HepG2 (cell line): ENCODE measurements at regions not wholly inside any gene's neighbourhood (a gene's known extent, or its start where the extent isn't known, plus 50 kb on each side); places are given as distances from the start of the nearest gene placed in this dataset.

Source experiments
- ATAC-seq: fragments of 200-7000 bp; cut with Tn5 transposase; 3 replicates; pipeline ENCODE4 v1.9.1; 2020; ENCODE audit warnings: mild to moderate bottlenecking, moderate library complexity
- BruUV-seq: library from RNA; stranded (reverse); fragments of 400-500 nt; replicated peaks from 2 replicates; lab custom pipeline; 2021; lab: Mats Ljungman, UMichigan
- CTCF ChIA-PET: fragments of 300-600 bp; formaldehyde crosslinking; extraction: SDS; loops from one replicate; lab custom pipeline; 2021; ENCODE audit warnings: low total read pairs, inconsistent platforms, low intra/inter-chr PET ratio; lab: Yijun Ruan, JAX
- POLR2A ChIA-PET: fragments of 350-600 bp; sonication (Branson Sonifier 250); formaldehyde crosslinking; loops from one replicate; lab custom pipeline; 2020; ENCODE audit warnings: antibody characterized with exemption, inconsistent platforms; lab: Yijun Ruan, JAX
- DNase-seq: peaks from one replicate; pipeline ENCODE4 v3.0.0-alpha.2; 2015; ENCODE audit warnings: low spot score
- FAIRE-seq: peaks from 3 replicates; lab custom pipeline; 2011; peaks lifted over from hg19 to GRCh38; lab: Jason Lieb, UNC
- H2AFZ ChIP-seq: one replicate; pipeline ENCODE4 v1.6.1; 2011; ENCODE audit warnings: low read length, inconsistent platforms
- H3K27ac ChIP-seq: fragments of 300-600 bp; 3 replicates; pipeline ENCODE4 v1.8.0; 2011; ENCODE audit warnings: mixed run types, mild to moderate bottlenecking, mixed read lengths, low read length, inconsistent platforms; ENCODE audit not compliant: insufficient read depth; ENCODE audit errors: extremely low read length
- H3K27me3 ChIP-seq, 2 experiments: fragments of 200-600 bp in 1 of 2; 2 replicates in 1 of 2; 3 replicates in 1 of 2; pipeline versions ENCODE4 v1.6.0 to v1.8.0; 2011; ENCODE audit warnings: low read length in 2 of 2, mild to moderate bottlenecking in 2 of 2, moderate library complexity in 2 of 2, inconsistent platforms in 1 of 2; ENCODE audit not compliant: insufficient read depth in 2 of 2, control insufficient read depth in 1 of 2
- H3K36me3 ChIP-seq, 2 experiments: fragments of 200-600 bp in 1 of 2; replicated peaks in 1 of 2; 2 replicates in 1 of 2; 3 replicates in 1 of 2; pipeline versions ENCODE4 v1.5.1 to v1.8.0; 2011; ENCODE audit warnings: low read length in 2 of 2, inconsistent platforms in 1 of 2; ENCODE audit not compliant: insufficient read depth in 2 of 2, control insufficient read depth in 1 of 2
- H3K4me1 ChIP-seq: 2 replicates; pipeline ENCODE4 v1.5.1; 2012; ENCODE audit warnings: low read length, inconsistent platforms; ENCODE audit not compliant: insufficient read depth
- H3K4me2 ChIP-seq: 2 replicates; pipeline ENCODE4 v1.6.0; 2011; ENCODE audit warnings: low read depth, low read length, inconsistent platforms
- H3K4me3 ChIP-seq, 3 experiments: fragments of 200-600 bp in 1 of 3; sonication (generic), shearing (Covaris generic) in 1 of 3; replicated peaks in 1 of 3; 2 replicates each; pipeline ENCODE4 v1.5.1; 2011 to 2016; ENCODE audit warnings: low read length in 3 of 3, inconsistent platforms in 2 of 3, low read depth in 2 of 3, mild to moderate bottlenecking in 2 of 3, control low read depth in 1 of 3, mixed read lengths in 1 of 3; ENCODE audit not compliant: insufficient read depth in 1 of 3
- H3K79me2 ChIP-seq: one replicate; pipeline ENCODE4 v1.6.1; 2011; ENCODE audit warnings: low read length, inconsistent platforms; ENCODE audit not compliant: insufficient read depth
- H3K9ac ChIP-seq: 2 replicates; pipeline ENCODE4 v1.6.0; 2011; ENCODE audit warnings: mild to moderate bottlenecking, low read depth, low read length, inconsistent platforms; ENCODE audit not compliant: insufficient read depth
- H3K9me3 ChIP-seq: 2 replicates; pipeline ENCODE4 v1.5.1; 2012; ENCODE audit warnings: mild to moderate bottlenecking, low read length
- H4K20me1 ChIP-seq: 2 replicates; pipeline ENCODE4 v1.6.0; 2011; ENCODE audit warnings: inconsistent platforms, mild to moderate bottlenecking, low read length, moderate library complexity; ENCODE audit not compliant: insufficient read depth
- ARNT ChIP-seq: fragments of 450-650 bp; IDR thresholded peaks from 2 replicates; pipeline ENCODE4 v1.6.1; 2017
- ATF3 ChIP-seq: sonication (generic); formaldehyde crosslinking; IDR thresholded peaks from 2 replicates; pipeline ENCODE4 v1.4.0; 2020; ENCODE audit warnings: missing genetic modification reagents
- BORCS8-MEF2B ChIP-seq: sonication (generic); formaldehyde crosslinking; IDR thresholded peaks from 2 replicates; pipeline ENCODE4 v1.8.0; 2022; ENCODE audit warnings: mild to moderate bottlenecking, missing genetic modification reagents
- EZH2 ChIP-seq: conservative IDR thresholded peaks from 2 replicates; pipeline ENCODE4 v1.6.1; 2012; ENCODE audit warnings: mild to moderate bottlenecking, low read depth, low read length, moderate library complexity
- GATA4 ChIP-seq: sonication (generic); IDR thresholded peaks from 2 replicates; pipeline ENCODE4 v1.6.1; 2016; ENCODE audit warnings: antibody characterized with exemption, low read depth, borderline replicate concordance
- HBP1 ChIP-seq: IDR thresholded peaks from 2 replicates; pipeline ENCODE4 v1.6.1; 2016; ENCODE audit warnings: low read depth, control low read depth
- HINFP ChIP-seq: sonication (generic); formaldehyde crosslinking; IDR thresholded peaks from 2 replicates; pipeline ENCODE4 v1.4.0; 2020; ENCODE audit warnings: low read depth, mild to moderate bottlenecking, missing genetic modification reagents
- HNF4A ChIP-seq: sonication (generic); formaldehyde crosslinking; IDR thresholded peaks from 2 replicates; pipeline ENCODE4 v1.4.0; 2020; ENCODE audit warnings: missing genetic modification reagents
- IRF9 ChIP-seq: sonication (generic); formaldehyde crosslinking; IDR thresholded peaks from 2 replicates; pipeline ENCODE4 v1.8.0; 2022; ENCODE audit warnings: missing genetic modification reagents, mild to moderate bottlenecking, borderline replicate concordance
- POGZ ChIP-seq: sonication (generic); formaldehyde crosslinking; IDR thresholded peaks from 2 replicates; pipeline ENCODE4 v1.4.0; 2020; ENCODE audit warnings: mild to moderate bottlenecking, missing genetic modification reagents
- RFX1 ChIP-seq: fragments of 450-650 bp; IDR thresholded peaks from 2 replicates; pipeline ENCODE4 v1.6.1; 2017
- SMAD9 ChIP-seq: sonication (generic); formaldehyde crosslinking; IDR thresholded peaks from 2 replicates; pipeline ENCODE4 v1.5.1; 2020; ENCODE audit warnings: mild to moderate bottlenecking, missing genetic modification reagents
- SMC3 ChIP-seq: IDR thresholded peaks from 2 replicates; pipeline ENCODE4 v1.6.1; 2011; ENCODE audit warnings: low read length, improper control_type of control experiment
- TRAFD1 ChIP-seq: sonication (generic); formaldehyde crosslinking; IDR thresholded peaks from 2 replicates; pipeline ENCODE4 v1.5.1; 2020; ENCODE audit warnings: missing genetic modification reagents, mild to moderate bottlenecking, borderline replicate concordance
- ZNF24 ChIP-seq: fragments of 450-650 bp; IDR thresholded peaks from 2 replicates; pipeline ENCODE4 v1.6.1; 2017; ENCODE audit warnings: antibody characterized with exemption, mild to moderate bottlenecking
- ZNF34 ChIP-seq: sonication (generic); formaldehyde crosslinking; IDR thresholded peaks from 2 replicates; pipeline ENCODE4 v1.4.0; 2020; ENCODE audit warnings: mild to moderate bottlenecking, missing genetic modification reagents, borderline replicate concordance
- ZNF343 ChIP-seq: sonication (generic); formaldehyde crosslinking; IDR thresholded peaks from 2 replicates; pipeline ENCODE4 v1.4.0; 2020; ENCODE audit warnings: mild to moderate bottlenecking, missing genetic modification reagents
- ZNF660 ChIP-seq: sonication (generic); formaldehyde crosslinking; IDR thresholded peaks from 2 replicates; pipeline ENCODE4 v1.5.1; 2020; ENCODE audit warnings: mild to moderate bottlenecking, low read depth, missing genetic modification reagents, borderline replicate concordance
- WGBS: methylation state at CpG from one replicate; pipeline ENCODE4 v1.1.6; 2017; ENCODE audit warnings: low lambda C conversion rate; 5-methylcytosine and 5-hydroxymethylcytosine counted together
- in situ Hi-C: cut with HindIII; loops from 2 replicates; pipeline ENCODE4 v1.10.0; 2017; ENCODE audit warnings: low pct_unique_long_range_greater_than_20kb; ENCODE audit not compliant: extremely low pct_ligation_motif_present
- intact Hi-C: fragments of 100-400 bp; cut with micrococcal nuclease; formaldehyde crosslinking; loops from one replicate; pipeline ENCODE4 v1.10.0; 2022; ENCODE audit not compliant: unreplicated experiment

- TF ChIP-seq IRF9 (CRISPR knock-in tag) (peak; percentile 22; the same call in 1 of the 2 replicates), SMAD9 (CRISPR knock-in tag) (no peak), GATA4 (no peak)
These were observed 220.6 kb downstream of the C9orf50 start (continued) for GRCh38 chr9:129400001-129400970.

GRCh38 chr9:129399634-129399990 lies 221.3 kb downstream of the C9orf50 start:
- TF ChIP-seq EZH2 (no peak), SMC3 (no peak), HBP1 (CRISPR knock-in tag) (no peak), ZNF34 (no peak), BORCS8-MEF2B (CRISPR knock-in tag) (no peak), ZNF660 (no peak), HNF4A (CRISPR knock-in tag) (no peak), ARNT (no peak), HINFP (CRISPR knock-in tag) (no peak), ATF3 (CRISPR knock-in tag) (no peak), TRAFD1 (CRISPR knock-in tag) (no peak), ZNF24 (no peak), ZNF343 (CRISPR knock-in tag) (no peak), POGZ (CRISPR knock-in tag) (no peak), RFX1 (no peak)
- Histone ChIP-seq H4K20me1 (no peaks in the 10 kb centered on the region), H3K4me3 (peak overlapping the region in 1 of 3 experiments; percentile 16; a peak in 1 of 6 replicates), H3K4me2 (peak overlapping the region; percentile 38), H2AFZ (no peak overlapping the region), H3K27me3 (peaks cover 18 to 48% of the 10 kb centered on the region in 2 experiments), H3K9me3 (no peaks in the 10 kb centered on the region), H3K4me1 (peaks cover 51% of the 10 kb centered on the region), H3K36me3 (no peaks in the 10 kb centered on the region), H3K27ac (no peak overlapping the region), H3K9ac (no peak overlapping the region), H3K79me2 (no peaks in the 10 kb centered on the region)
- BruUV-seq: no TSS peak
- intact Hi-C loops: no loop called here
- POLR2A ChIA-PET: no interaction called here
- ATAC-seq: peak; percentile 28
- no peak for FAIRE-seq
- WGBS: 16% methylated on average over 8 of the region's 8 CpGs
- in situ Hi-C loops: no loop called here
- CTCF ChIA-PET: no interaction called here
- no peak for DNase-seq
